ENCODE measurements at regions not wholly inside any gene's neighbourhood (a gene's known extent, or its start where the extent isn't known, plus 50 kb on each side); places are given as distances from the start of the nearest gene placed in this dataset.

GRCh38 chr4:114423582-114423981 is 175.0 kb upstream of the UGT8 start:
- no peak for TF ChIP-seq CTCF (conservative IDR thresholded peaks at IDR 0.05)
- TF ChIP-seq EZH2 (IDR thresholded peaks at IDR 0.05; ENCODE audit: low read depth): no peak

Data from PC-9 (cell line).